ENCODE measurements at regions not wholly inside any gene's neighbourhood (a gene's known extent, or its start where the extent isn't known, plus 50 kb on each side); places are given as distances from the start of the nearest gene placed in this dataset.
A peak's percentile ranks its signal among the peaks of the same experiment; 100 is the strongest.
"Not testable (repeated sequence)": the region's sequence is repeated elsewhere in the genome, so short reads cannot be mapped to it uniquely, and the experiment has no call there.

- intact Hi-C loops (cut with micrococcal nuclease): no loop called here
- no peaks in the 10 kb centered on the region for H3K9me3 ChIP-seq (ENCODE audit: control insufficient read depth in 1 of 2, low read length in 2 of 2)
- DNase-seq: no peak
- CTCF ChIA-PET (ENCODE audit: partially characterized antibody): no interaction called here
- H3K36me3 ChIP-seq (ENCODE audit: insufficient read depth, low read length): no peaks in the 10 kb centered on the region
- Mint-ChIP-seq H3K4me1 (no peaks in the 10 kb centered on the region), H3K4me3 (no peak overlapping the region), H3K27me3 (no peaks in the 10 kb centered on the region), H3K27ac (no peak overlapping the region), H3K36me3 (no peaks in the 10 kb centered on the region), H3K9me3 (peaks cover 0 to 2% (median under 1%) of the 10 kb centered on the region in 8 donors)
- POLR2A ChIA-PET (ENCODE audit: partially characterized antibody): no interaction called here
- no peak overlapping the region for H3K27ac ChIP-seq (ENCODE audit: low read depth, low read length)
- H3K27me3 ChIP-seq (ENCODE audit: insufficient read depth, low read length): no peaks in the 10 kb centered on the region
- H3K4me3 ChIP-seq (ENCODE audit: low read length in 2 of 2): no peak overlapping the region
- no peaks in the 10 kb centered on the region for H3K4me1 ChIP-seq (ENCODE audit: insufficient read depth, low read length)
Observed at GRCh38 chr4:11072463-11072862, 356.2 kb downstream of the HS3ST1 start.

GRCh38 chr4:11070813-11071212 is 357.9 kb downstream of the HS3ST1 start:
- Mint-ChIP-seq H3K4me3 (no peak overlapping the region), H3K4me1 (no peaks in the 10 kb centered on the region), H3K36me3 (no peaks in the 10 kb centered on the region), H3K9me3 (peaks cover 0 to 11% (median 0%) of the 10 kb centered on the region in 8 donors), H3K27me3 (no peaks in the 10 kb centered on the region), H3K27ac (no peak overlapping the region)
- intact Hi-C loops (cut with micrococcal nuclease): no loop called here
- Histone ChIP-seq H3K27me3 (ENCODE audit: insufficient read depth, low read length) (no peaks in the 10 kb centered on the region), H3K27ac (ENCODE audit: low read depth, low read length) (no peak overlapping the region), H3K36me3 (ENCODE audit: insufficient read depth, low read length) (no peaks in the 10 kb centered on the region), H3K4me3 (ENCODE audit: low read length in 2 of 2) (no peak overlapping the region), H3K4me1 (ENCODE audit: insufficient read depth, low read length) (no peaks in the 10 kb centered on the region), H3K9me3 (ENCODE audit: control insufficient read depth in 1 of 2, low read length in 2 of 2) (no peaks in the 10 kb centered on the region)
- peak in 1 of 5 donors; percentile 16 for DNase-seq
- CTCF ChIA-PET (ENCODE audit: partially characterized antibody): no interaction called here
- POLR2A ChIA-PET (ENCODE audit: partially characterized antibody): no interaction called here

DNA sequence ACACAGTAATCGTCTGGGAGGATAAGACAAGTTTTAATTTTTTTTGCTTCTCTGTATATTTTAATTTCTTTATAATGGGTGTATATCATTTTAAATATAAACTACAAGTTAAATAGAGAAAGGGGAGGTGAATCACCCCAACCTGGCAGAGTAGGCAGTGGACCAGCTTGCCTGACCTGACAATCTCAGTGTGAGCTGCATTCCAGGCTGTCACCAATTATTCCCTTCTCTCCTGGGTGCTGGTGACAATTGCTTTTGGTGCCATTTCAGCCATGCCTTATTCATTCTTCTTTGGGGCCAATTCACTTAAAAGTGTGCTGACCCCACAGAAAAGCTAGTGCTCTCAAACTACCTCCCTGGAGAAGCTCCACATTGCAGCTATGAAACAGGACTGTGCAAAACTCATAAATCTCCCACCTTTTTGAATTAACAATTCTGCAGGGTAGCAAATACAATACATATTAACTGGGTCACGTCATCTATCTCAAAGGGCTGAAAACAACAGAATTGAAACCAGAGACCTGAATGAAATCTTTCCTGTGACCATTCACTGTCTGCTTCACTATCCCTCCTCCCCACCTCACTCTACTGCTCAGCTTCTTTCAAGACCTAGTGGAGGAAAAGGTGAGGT is 359.0 kb downstream of the HS3ST1 start:
- H3K4me1 Mint-ChIP-seq: no peaks in the 10 kb centered on the region
- CTCF ChIA-PET (ENCODE audit: partially characterized antibody): no interaction called here
- H3K9me3 ChIP-seq (ENCODE audit: control insufficient read depth in 1 of 2, low read length in 2 of 2): no peaks in the 10 kb centered on the region

DNA sequence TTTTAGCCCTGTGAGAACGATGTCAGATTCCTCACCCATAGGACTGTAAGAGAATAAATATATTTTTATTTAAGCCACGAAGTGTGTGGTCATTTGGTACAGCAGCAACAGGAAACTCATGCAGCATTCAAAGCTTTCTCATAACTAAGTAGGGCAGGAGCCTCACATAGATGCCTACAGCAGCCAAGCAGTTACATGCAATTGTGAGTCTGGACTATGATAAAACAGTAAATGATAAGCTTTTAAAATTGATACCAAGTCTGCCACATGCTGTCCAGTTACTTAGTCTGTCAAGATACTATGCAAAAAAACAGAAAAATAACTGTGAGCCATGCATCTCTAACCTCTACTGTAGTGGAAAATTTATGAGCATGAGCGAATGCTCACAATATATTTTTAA is 359.6 kb downstream of the HS3ST1 start:
- Mint-ChIP-seq H3K27ac (no peak overlapping the region), H3K36me3 (no peaks in the 10 kb centered on the region), H3K4me3 (peak overlapping the region in 1 of 8 donors; percentile 79), H3K27me3 (no peaks in the 10 kb centered on the region), H3K4me1 (no peaks in the 10 kb centered on the region), H3K9me3 (peaks cover 0 to 11% (median 0%) of the 10 kb centered on the region in 8 donors)
- intact Hi-C loops (cut with micrococcal nuclease): no loop called here
- Histone ChIP-seq H3K27ac (ENCODE audit: low read depth, low read length) (no peak overlapping the region), H3K9me3 (ENCODE audit: control insufficient read depth in 1 of 2, low read length in 2 of 2) (no peaks in the 10 kb centered on the region), H3K4me1 (ENCODE audit: insufficient read depth, low read length) (no peaks in the 10 kb centered on the region), H3K4me3 (ENCODE audit: low read length in 2 of 2) (no peak overlapping the region), H3K27me3 (ENCODE audit: insufficient read depth, low read length) (no peaks in the 10 kb centered on the region), H3K36me3 (ENCODE audit: insufficient read depth, low read length) (no peaks in the 10 kb centered on the region)
- POLR2A ChIA-PET (ENCODE audit: partially characterized antibody): no interaction called here
- no peak for DNase-seq
- CTCF ChIA-PET (ENCODE audit: partially characterized antibody): no interaction called here

More for the DNA sequence above, 359.0 kb downstream of the HS3ST1 start:
- Mint-ChIP-seq H3K4me3 (no peak overlapping the region), H3K36me3 (no peaks in the 10 kb centered on the region), H3K27ac (no peak overlapping the region), H3K27me3 (no peaks in the 10 kb centered on the region), H3K9me3 (peaks cover 0 to 11% (median 0%) of the 10 kb centered on the region in 8 donors)
- H3K36me3 ChIP-seq (ENCODE audit: insufficient read depth, low read length): no peaks in the 10 kb centered on the region
- H3K4me1 ChIP-seq (ENCODE audit: insufficient read depth, low read length): no peaks in the 10 kb centered on the region
- intact Hi-C loops (cut with micrococcal nuclease): no loop called here
- POLR2A ChIA-PET (ENCODE audit: partially characterized antibody): no interaction called here
- no peak overlapping the region for H3K4me3 ChIP-seq (ENCODE audit: low read length in 2 of 2)
- H3K27me3 ChIP-seq (ENCODE audit: insufficient read depth, low read length): no peaks in the 10 kb centered on the region
- H3K27ac ChIP-seq (ENCODE audit: low read depth, low read length): no peak overlapping the region
- DNase-seq: no peak

DNA sequence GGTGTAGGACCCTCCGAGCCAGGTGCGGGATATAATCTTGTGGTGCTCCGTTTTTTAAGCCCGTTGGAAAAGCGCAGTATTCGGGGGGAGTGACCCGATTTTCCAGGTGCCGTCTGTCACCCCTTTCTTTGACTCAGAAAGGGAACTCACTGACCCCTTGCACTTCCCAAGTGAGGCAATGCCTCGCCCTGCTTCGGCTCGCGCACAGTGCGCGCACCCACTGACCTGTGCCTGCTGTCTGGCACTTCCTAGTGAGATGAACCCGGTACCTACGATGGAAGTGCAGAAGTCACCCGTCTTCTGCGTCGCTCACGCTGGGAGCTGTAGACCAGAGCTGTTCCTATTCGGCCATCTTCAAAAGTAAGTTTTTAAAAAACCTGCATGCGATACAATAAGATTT is 362.1 kb downstream of the HS3ST1 start:
- H3K4me3 ChIP-seq (ENCODE audit: low read length in 2 of 2); H3K27ac ChIP-seq (ENCODE audit: low read depth, low read length); H3K4me1 Mint-ChIP-seq; H3K36me3 ChIP-seq (ENCODE audit: insufficient read depth, low read length); DNase-seq; H3K27me3 ChIP-seq (ENCODE audit: insufficient read depth, low read length); CTCF ChIA-PET (ENCODE audit: partially characterized antibody); H3K9me3 ChIP-seq (ENCODE audit: control insufficient read depth in 1 of 2, low read length in 2 of 2); POLR2A ChIA-PET (ENCODE audit: partially characterized antibody); H3K36me3 Mint-ChIP-seq; intact Hi-C loops (cut with micrococcal nuclease); H3K4me1 ChIP-seq (ENCODE audit: insufficient read depth, low read length); H3K27me3 Mint-ChIP-seq: not testable (repeated sequence)
- peak overlapping the region in 1 of 7 donors; percentile 21 for H3K27ac Mint-ChIP-seq
- peaks cover 0 to 11% (median 0%) of the 10 kb centered on the region in 8 donors for H3K9me3 Mint-ChIP-seq
- H3K4me3 Mint-ChIP-seq: peak overlapping the region in 5 of 8 donors; percentile 1 to 68 (median 20)

DNA sequence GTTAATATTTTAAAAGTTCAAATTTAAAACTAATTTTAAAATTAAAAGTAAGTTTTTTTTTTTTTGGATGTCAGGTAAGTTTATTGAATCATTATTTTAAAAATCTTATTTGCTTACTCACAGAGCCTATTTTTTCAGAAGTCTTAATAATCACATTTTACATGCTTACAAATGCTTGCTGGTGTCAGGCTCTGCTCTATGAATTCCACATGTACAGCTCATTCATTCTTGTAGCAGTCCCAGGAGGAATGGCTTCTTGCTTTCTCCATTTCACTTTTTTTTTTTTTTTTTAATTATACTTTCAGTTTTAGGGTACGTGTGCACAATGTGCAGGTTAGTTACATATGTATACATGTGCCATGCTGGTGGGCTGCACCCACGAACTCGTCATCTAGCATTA is 368.1 kb downstream of the HS3ST1 start:
- H3K4me1 ChIP-seq (ENCODE audit: insufficient read depth, low read length); H3K27ac Mint-ChIP-seq; H3K36me3 Mint-ChIP-seq; POLR2A ChIA-PET (ENCODE audit: partially characterized antibody); H3K27me3 Mint-ChIP-seq; intact Hi-C loops (cut with micrococcal nuclease); H3K4me3 Mint-ChIP-seq; H3K4me1 Mint-ChIP-seq; H3K4me3 ChIP-seq (ENCODE audit: low read length in 2 of 2); H3K27me3 ChIP-seq (ENCODE audit: insufficient read depth, low read length); H3K9me3 ChIP-seq (ENCODE audit: control insufficient read depth in 1 of 2, low read length in 2 of 2); DNase-seq; H3K27ac ChIP-seq (ENCODE audit: low read depth, low read length); CTCF ChIA-PET (ENCODE audit: partially characterized antibody); H3K36me3 ChIP-seq (ENCODE audit: insufficient read depth, low read length): not testable (repeated sequence)
- H3K9me3 Mint-ChIP-seq: peaks cover 0 to 11% (median 2%) of the 10 kb centered on the region in 8 donors

- H3K4me3 ChIP-seq (ENCODE audit: low read length in 2 of 2); POLR2A ChIA-PET (ENCODE audit: partially characterized antibody); H3K36me3 Mint-ChIP-seq; H3K9me3 ChIP-seq (ENCODE audit: control insufficient read depth in 1 of 2, low read length in 2 of 2); DNase-seq; H3K27ac ChIP-seq (ENCODE audit: low read depth, low read length); H3K27ac Mint-ChIP-seq; H3K27me3 ChIP-seq (ENCODE audit: insufficient read depth, low read length); H3K4me3 Mint-ChIP-seq; H3K36me3 ChIP-seq (ENCODE audit: insufficient read depth, low read length); H3K4me1 ChIP-seq (ENCODE audit: insufficient read depth, low read length); intact Hi-C loops (cut with micrococcal nuclease); H3K27me3 Mint-ChIP-seq; CTCF ChIA-PET (ENCODE audit: partially characterized antibody); H3K4me1 Mint-ChIP-seq: not testable (repeated sequence)
- peaks cover 0 to 13% (median 3%) of the 10 kb centered on the region in 8 donors for H3K9me3 Mint-ChIP-seq
Observed at GRCh38 chr4:11054937-11055336, 370.4 kb upstream of the CLNK start.
